HG03354 (cell line): ENCODE measurements at regions not wholly inside any gene's neighbourhood (a gene's known extent, or its start where the extent isn't known, plus 50 kb on each side); places are given as distances from the start of the nearest gene placed in this dataset.

Experiments used
- ATAC-seq: cut with Tn5 transposase; IDR thresholded peaks from one replicate; pipeline ENCODE4 v1.9.1; 2021; ENCODE audit warnings: mild to moderate bottlenecking; ENCODE audit not compliant: unreplicated experiment, poor library complexity, severe bottlenecking

DNA sequence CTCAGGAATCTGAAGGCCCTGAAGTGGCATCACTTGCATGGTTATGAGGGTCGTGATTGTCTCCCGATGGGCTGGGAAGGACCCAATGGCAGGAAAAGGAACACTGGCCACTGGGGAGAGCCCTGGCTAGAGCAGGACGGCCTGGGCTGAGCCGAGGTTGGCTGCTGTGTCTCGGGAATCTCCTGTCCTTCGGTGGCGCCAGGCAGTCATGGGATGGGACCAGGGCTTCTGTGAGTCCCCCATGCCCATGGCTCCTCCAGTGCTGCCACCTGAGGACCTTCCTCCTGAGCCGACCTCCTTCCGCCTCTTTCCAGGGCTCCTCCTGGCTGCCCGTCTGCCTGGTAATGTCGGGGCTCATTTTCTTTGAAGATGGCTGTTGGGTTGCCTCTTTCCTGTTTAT lies 1394.0 kb downstream of the BRD1 start:
- no peak for ATAC-seq

DNA sequence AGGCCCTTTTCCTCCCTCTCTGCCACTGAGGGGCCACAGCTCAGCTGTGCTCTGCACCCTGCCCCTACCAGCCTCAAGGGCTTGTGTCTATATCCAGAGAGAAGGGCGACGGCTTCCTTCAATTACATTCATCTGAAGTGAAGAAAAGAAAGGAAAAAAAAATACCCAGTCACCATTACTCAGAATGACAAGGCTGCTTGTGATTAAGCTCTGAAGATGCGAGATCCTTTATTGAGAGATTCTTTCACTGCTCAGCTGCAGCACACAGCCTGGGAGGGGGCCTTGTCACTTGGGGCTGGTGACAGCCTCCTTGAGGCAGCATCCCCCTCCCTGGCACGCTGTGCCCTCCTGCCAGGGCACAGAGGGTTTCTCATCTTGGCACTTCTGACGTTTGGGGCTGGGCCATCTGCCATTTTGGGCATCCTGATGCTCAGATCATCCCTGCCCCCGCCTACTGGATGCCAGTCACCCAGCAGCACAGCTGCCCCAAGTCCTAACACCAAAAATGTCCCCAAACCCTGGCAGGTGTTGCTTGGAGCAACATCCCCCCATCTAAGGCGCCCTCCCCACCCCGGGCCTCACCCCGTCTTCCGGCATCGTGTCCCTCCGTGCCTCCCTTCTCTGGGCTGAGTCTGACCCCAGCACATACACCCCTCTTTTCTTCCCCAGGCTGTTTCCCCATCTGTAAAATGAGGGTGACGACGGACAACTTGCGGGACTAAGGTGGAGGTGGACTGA lies 1394.7 kb downstream of the BRD1 start:
- no peak for ATAC-seq

DNA sequence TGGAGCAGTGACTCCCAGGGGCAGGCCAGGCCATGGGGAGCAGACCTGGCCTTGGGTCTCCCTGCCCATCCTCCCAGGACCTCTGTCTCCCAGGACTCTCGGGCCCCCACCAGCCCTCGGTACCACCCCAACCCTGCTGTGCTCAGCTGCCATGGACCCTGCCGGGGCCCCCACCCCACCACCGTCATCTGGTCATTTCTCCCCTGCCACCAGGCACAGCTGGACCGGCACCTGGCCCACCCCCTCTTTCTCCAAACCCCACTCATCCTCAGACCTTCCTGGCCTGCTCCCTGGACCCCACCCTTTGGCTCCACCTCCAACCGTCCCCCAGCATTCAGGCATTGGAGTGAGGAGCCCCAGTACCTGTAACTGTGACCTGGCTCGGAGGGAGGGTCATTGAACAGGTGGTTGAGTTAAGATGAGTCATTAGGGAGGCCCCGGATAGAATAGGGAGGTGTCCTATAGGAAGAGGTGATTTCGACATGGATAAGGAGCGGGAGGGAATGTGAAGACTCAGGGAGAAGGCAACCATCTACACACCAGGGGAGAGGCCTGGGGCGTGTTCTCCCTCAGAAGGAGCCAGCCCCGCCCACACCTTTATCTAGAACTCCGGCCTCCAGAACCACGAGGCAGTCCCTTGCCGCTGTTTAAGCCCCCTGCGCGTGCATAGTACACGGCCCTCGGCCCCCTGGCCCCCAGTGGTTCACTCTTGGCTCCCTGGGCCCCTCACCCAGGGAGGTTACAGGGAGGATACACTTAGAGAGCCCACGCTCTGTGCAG lies 1395.9 kb downstream of the BRD1 start:
- ATAC-seq: no peak

DNA sequence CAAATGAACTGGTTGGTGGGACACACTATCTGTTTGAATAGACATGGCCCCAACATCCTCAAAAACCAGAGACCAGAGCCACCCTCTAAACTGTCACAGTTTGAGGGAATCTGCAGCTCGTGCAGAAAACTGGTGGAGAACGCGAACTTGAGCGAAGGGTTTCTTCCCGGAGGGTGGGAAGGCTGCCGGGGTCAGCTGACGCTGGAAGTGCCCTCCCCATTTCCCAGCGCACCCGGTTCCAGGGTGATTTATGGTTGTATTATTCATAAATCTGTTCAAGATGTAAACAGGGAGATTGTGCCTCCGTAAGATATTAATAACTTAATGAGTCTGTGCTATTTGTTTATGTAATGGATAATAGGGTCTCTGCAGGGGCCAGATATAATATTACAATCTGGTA lies 1396.7 kb downstream of the BRD1 start:
- no peak for ATAC-seq

DNA sequence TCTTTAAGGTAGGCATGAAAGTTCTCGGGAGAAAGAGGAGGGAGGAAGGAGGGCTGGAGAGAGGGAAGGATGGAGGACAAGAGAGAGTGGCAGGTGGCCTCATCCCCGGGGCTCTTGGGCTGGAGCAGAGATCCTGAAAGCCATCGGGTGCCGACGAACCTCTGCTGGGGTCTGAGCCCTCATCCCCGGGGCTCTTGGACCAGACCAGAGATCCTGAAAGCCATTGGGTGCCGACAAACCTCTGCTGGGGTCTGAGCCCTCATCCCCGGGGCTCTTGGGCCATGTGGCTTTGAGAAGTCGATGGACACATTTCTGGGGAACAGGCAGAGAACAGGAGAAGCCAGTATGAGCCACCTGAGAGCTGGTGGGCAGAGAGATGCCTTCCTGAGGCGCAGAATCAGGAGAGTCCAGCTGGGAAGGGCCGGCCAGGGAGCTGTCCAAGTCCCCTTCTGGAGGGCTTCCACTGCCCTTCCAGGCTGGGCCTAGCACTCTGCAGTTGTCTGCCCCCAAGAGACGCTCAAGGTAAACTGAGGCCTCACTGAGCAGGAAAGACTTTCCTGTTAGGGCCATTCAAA lies 1398.1 kb downstream of the BRD1 start:
- ATAC-seq: no peak

DNA sequence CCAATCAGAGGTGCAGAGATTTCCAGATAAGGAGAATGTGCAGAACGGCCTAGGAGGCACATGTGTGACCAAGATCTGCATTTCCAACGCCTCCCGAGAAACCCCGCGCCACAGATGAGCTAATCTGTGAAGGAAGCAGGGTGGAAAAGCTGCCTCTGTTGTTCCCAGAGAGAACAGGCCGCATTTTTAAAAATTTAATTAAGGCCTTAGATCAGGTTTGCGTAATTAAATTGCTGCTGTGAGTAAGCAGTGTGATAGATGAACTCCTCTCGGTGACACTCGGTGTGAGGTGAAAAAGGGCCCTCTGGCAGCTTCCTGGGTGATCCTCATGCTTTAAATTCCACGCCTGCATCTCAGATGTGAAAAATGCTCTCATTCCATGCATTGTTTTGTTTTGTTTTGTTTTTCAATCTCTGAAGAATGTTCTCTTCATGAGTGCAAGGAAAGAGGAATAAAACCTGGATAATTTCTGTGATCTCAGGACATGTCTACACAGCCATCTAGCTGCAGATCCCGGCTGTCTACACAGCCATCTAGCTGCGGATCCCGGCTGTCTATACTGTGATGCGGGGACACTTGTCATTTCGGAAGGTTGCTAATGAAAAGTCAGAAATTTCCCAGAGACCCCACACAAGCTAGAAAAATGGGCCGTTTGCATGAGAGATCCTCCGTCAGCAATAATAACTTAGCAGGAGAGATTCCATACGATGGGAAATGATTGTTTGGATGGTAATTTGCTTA lies 1398.9 kb downstream of the BRD1 start:
- ATAC-seq: no peak

DNA sequence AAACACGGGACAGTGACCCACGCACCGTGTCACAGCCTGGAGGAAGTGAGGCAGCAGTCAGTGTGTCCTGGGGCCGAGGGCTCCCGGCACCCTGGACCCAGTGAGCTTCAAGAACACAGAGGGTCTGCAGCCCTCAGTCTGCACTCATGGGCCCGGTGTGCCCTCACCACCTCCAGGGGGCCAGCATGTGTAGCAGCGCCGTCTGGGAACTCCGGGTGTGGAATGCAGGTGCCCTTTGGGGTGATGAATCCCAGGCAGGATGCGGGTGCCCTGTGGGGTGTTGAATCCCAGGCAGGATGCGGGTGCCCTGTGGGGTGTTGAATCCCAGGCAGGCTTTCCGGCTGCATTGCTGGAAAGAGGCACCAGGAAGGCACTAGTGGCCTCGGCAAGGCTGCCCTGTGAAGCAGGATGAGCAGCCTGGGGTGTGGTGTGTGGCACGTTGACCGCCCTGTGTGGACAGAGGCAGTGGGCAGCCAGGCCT lies 1399.9 kb downstream of the BRD1 start:
- ATAC-seq: no peak

DNA sequence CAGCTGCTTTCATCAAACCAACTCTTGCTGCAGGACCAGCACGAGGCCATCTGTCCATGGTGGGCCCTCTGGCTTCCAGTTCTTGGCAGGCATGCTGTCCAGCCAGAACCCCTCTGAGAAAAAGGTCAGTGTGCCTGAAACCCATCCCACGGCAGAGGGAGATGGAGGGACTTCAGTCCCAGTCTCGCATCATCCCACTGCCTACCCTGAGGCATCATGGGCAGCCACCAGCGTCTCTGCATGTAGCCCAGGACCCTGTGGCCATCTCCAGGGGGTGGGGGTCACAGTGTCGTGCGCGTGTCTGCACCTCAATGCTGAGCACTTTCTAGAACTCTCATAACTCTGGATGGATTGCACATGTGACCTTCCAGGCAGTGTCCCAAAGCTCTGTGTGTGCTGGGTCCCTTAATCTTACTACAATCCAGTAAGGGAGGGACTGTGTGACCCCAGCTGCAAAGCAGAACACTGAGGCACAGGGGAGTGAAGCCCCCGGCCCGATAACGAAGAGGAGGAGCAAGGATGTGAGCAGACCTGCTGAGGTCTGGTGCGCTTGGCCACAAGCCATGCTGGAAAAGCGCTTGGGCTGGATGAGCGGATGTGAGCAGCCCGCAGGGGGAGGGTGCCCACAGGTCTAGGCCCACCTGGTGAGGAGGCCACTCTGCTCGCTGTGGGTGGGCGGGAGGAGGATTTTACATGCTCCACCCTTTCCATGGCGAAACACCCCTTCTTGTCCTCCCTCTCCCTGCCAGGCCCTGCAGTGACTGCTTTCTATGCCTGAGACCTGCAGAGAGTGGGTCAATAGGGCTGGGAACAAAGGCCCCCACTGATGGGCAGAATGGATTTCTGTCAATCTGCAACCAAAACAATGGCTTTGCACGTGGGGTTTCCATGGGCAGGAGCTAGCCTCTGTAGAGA lies 1401.0 kb downstream of the BRD1 start:
- ATAC-seq: no peak

DNA sequence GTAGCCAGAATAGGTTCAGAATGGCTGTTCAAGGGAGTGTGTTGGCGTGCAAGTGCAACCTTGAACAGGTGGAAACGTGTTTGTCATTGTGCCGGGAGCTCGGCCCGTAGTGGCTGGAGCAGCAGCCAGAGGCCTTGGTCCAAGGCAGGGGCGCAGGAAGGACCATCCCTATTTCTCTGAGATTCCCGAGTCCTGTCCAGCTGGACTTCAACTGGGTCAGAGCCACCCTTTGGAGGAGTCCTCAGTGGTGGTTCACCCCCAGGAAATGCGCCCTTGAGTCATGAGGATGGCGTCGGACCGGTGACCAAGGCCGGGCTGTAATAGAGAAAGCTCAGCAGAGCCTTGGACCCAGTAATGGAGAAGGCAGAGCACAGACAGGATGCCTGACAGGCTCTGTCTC lies 1402.0 kb downstream of the BRD1 start:
- ATAC-seq: no peak

DNA sequence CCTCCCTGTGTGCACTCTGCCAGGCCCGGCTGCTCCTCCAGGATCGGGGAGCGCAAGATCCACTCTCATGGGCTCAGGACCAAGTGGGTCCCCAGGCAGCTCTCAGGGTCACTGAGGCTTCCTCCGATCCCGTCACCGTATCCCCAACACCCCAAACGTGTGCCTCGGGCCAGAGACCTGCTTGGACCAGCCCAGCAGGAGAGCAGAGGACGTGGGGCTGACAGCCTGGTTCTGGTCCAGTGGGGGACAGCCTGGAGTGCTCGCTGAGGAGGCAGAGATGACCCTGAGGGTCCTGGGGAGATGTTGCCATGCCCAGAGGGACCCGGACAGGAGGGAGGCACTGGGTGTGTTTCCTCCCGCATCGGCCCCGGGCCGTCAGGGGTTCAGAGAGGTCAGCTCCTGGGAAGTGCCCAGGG lies 1402.6 kb downstream of the BRD1 start:
- ATAC-seq: no peak

DNA sequence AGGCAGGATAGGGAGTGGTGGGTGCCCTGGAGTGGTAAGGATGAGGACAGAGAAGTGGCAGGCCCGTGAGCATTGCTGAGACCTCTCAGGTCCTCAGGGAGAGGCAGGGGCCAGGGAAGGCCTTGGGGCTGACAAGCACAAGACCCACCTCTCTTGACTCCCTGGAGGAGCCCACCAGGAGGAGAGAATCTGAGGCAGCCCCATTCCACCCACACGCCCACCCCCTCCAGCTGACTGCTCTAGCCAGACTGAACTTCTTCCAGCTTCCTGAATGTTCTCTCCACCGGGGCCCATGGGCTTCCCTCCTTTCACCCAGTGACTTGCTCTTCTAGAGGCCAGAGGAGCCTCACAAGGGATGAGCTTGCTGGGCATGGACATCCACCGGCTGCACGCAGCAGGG lies 1403.0 kb downstream of the BRD1 start:
- ATAC-seq: no peak

DNA sequence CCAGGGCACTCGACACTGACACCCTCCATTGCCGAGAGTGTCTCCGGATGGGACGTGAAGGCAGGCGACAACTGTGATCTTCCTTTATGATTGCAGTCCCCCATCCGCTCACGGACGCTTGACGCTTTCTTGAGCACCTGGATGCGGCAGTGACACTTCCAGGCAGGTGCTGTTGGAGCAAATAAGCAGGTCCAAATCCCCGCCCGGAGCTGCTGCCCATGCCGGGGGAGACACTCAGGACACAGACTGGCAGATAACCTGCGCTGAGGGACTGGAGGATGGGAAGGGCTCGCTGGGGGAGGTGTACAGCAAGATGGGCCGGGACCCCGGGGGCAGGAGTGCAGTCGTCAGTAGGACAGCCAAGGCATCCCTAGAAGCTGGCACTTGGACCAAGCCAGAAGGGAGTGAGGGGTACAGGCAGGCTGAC lies 1403.5 kb downstream of the BRD1 start:
- ATAC-seq: no peak

DNA sequence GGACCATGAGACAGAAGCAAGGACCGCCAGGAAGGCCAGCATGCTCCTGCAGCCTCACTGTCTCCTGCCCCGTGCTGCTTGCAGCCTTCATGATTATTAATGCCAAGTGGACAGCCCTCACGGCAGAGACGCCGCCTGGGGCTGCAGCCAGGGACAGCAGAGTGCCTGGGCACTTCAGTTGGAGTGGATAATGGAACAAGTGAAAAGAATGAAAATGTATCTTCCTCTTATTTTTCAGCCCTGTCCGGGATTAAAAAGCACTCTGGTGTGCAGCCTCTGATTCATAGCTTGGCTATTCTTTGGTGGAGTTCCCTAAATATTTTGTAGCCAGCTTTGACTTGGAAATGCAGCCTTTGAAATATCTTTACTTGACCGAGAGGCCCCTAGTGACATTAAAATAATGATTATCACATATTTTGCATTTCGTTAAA lies 1404.2 kb downstream of the BRD1 start:
- no peak for ATAC-seq

DNA sequence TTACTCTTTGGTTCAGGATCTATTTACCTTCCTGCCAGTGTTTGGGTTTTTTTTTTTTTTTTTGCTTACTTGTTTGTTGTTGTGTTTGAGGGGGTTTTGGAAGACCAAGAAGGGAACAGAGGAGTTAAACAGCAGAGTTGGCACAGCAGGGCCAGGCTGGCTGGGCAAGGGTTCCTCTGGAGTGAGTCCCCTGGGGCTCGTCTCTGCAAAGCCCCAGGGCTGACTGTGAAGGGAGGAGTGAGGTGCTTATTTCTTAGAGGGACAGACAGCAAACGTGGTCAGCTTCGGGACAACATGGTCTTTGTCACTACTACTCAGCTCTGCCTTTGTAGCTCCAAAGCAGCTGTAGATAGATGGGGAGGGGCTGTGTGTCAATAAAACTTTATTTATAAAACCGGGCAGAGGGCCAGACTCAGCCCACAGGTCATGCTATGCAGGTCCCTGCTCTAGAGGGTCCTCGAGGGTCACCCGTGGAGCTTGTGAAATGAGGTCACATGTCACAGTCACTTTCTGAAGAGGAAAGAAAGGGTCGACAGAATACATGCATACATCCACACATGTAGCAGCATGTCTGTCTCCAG lies 1404.7 kb downstream of the BRD1 start:
- ATAC-seq: no peak

DNA sequence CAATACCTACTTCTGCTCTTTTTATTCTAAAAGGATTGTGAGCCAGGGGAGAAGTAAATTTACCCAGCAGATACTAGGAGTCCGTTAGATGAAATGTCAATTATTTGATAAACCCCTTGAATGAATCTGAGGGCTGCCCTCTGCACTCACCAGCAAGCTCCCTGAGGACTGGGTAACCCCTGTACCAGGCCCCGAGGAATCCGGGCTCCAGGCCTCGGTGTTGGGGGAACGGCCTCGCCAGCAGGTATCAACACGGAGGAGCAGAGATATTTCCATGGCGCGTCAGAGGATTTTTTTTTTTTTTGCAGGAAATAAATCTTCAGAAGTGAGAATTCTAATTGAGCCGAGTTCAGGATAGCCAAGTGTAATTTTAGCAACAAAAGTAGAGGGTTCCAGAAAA lies 1408.8 kb downstream of the BRD1 start:
- no peak for ATAC-seq

DNA sequence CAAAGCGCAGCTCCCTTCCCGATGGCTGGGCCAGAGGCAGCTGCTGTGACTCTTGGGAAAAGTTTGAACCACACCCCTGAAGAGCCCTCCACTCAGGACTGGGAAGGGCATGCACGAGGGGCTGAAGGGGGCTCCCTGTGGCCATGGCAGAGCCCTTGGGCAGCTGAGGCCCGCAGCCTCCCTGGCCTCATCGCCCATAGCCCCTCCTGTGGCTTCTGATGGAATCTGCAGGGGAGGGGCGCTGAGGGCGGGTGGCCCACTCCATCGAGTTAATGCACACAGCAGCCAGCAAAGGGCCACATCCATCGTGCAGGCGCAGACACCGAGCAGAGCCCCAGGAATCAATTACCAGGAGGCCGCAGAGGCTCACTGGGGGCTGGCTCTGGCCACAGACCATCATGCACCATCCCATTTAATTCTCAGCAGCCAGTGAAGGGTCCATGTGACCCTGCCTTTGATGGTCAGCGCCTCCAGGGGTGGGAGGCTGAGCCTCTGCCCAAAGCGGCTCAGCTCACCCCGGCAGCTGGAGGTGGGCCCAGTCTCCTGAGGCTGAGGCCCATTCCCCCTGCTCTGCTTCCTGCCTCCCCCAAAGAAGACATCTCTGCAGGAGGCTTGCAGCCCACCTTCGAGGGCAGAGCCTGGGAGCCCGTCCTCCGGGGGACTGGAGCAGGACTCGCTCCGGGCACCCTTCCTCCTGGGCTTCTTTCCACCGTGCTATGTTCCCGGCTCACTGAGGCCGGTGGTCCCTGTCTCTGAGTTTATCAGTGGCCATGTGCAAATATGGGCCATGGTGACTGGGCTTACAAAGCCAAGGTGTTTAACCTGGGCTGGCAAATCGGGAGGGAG lies 1410.2 kb downstream of the BRD1 start:
- ATAC-seq: no peak

DNA sequence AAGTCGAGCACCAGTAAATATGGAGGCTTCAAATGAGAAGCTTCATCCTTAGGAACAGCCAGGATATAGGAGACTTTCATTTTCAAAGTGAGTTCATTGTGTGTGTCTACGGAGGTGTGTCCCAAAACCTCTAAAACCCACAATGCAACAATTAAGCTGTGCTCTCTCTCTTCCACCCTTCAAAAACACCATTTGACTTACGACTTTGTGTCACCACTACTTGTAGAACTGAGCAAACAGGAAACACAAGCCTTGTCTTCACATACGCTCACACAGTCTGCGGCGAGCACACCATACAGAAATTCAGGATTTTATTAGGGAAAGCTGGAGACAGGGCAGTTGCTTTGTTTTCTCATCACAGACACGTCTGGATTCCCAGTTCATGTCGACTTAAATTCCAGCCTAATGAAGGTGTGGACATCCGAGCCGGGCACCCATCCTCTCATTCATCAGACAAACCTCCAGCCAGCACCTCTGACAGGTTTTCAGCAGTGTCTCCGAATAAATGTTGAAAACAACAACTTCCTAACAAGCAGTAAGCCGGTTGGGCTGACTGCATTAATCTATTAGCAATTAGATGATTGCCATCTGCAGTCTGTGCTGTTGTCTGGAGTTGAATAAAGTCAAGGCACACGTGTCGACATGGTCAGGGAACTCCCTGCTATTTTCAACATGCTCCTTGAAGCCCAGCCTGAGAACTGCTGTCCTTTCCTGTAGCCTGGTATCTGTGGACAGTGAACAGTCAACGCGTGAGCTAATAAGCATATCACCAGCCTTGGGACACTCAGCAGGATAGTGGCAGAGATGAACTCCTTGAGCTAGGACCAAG lies 1411.1 kb downstream of the BRD1 start:
- no peak for ATAC-seq
